Progenitor cell of endocrine pancreas (in vitro differentiated cells): ENCODE measurements at regions not wholly inside any gene's neighbourhood (a gene's known extent, or its start where the extent isn't known, plus 50 kb on each side); places are given as distances from the start of the nearest gene placed in this dataset.

ENCODE experiments used
- DNase-seq: peaks from one replicate; pipeline ENCODE4 v3.0.0; 2021; ENCODE audit warnings: low spot score; ENCODE audit not compliant: unreplicated experiment
- H3K27ac Mint-ChIP-seq: 2 replicates; pipeline ENCODE4 v1.8.0; 2021; ENCODE audit warnings: mild to moderate bottlenecking, moderate library complexity, mixed read lengths
- H3K27me3 Mint-ChIP-seq: 2 replicates; pipeline ENCODE4 v1.8.0; 2021; ENCODE audit warnings: mixed read lengths
- H3K36me3 Mint-ChIP-seq: 2 replicates; pipeline ENCODE4 v1.8.0; 2022; ENCODE audit warnings: mixed read lengths; ENCODE audit not compliant: insufficient read depth
- H3K4me1 Mint-ChIP-seq: 2 replicates; pipeline ENCODE4 v1.8.0; 2021; ENCODE audit warnings: low read depth, mixed read lengths
- H3K4me3 Mint-ChIP-seq: 2 replicates; pipeline ENCODE4 v1.8.0; 2021; ENCODE audit warnings: low read depth, mild to moderate bottlenecking, moderate library complexity, mixed read lengths
- H3K9me3 Mint-ChIP-seq: 2 replicates; pipeline ENCODE4 v1.8.0; 2021; ENCODE audit warnings: low read depth, mixed read lengths
- TF ChIP-seq, protein P1 (sequence below): fragments of 200-600 bp; sonication (generic); IDR thresholded peaks from one replicate; pipeline ENCODE4 v1.5.0; 2021; ENCODE audit warnings: antibody characterized with exemption, mild to moderate bottlenecking; ENCODE audit not compliant: unreplicated experiment

DNA sequence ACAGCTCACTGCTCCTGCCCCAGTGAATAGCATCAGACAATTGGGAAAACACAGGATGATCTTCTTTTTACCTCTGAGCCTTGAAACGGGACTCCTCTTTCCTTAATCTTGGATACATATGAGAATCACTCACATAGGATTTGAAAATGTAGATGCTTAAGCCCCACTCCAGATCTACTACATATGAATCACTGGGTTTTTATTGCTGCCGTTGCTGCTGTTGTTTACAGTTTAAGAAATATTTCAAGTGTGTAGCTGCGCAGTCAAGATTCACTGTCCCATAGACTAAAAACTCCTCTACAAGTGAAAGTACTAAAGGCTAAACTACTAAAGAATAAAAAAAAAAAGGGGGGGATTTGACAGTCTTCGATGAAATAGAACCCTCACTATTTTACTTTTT is 765.9 kb downstream of the NTRK3 start:
- H3K4me1 Mint-ChIP-seq, result peaks cover 2% of the 10 kb centered on the region
- H3K27me3 Mint-ChIP-seq, result peaks cover 18% of the 10 kb centered on the region
- TF ChIP-seq, protein P1, sequence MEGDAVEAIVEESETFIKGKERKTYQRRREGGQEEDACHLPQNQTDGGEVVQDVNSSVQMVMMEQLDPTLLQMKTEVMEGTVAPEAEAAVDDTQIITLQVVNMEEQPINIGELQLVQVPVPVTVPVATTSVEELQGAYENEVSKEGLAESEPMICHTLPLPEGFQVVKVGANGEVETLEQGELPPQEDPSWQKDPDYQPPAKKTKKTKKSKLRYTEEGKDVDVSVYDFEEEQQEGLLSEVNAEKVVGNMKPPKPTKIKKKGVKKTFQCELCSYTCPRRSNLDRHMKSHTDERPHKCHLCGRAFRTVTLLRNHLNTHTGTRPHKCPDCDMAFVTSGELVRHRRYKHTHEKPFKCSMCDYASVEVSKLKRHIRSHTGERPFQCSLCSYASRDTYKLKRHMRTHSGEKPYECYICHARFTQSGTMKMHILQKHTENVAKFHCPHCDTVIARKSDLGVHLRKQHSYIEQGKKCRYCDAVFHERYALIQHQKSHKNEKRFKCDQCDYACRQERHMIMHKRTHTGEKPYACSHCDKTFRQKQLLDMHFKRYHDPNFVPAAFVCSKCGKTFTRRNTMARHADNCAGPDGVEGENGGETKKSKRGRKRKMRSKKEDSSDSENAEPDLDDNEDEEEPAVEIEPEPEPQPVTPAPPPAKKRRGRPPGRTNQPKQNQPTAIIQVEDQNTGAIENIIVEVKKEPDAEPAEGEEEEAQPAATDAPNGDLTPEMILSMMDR, result no peak
- H3K27ac Mint-ChIP-seq, result no peak overlapping the region
- H3K4me3 Mint-ChIP-seq, result no peak overlapping the region
- H3K36me3 Mint-ChIP-seq, result no peaks in the 10 kb centered on the region
- no peak for DNase-seq
- peaks cover 5% of the 10 kb centered on the region for H3K9me3 Mint-ChIP-seq

DNA sequence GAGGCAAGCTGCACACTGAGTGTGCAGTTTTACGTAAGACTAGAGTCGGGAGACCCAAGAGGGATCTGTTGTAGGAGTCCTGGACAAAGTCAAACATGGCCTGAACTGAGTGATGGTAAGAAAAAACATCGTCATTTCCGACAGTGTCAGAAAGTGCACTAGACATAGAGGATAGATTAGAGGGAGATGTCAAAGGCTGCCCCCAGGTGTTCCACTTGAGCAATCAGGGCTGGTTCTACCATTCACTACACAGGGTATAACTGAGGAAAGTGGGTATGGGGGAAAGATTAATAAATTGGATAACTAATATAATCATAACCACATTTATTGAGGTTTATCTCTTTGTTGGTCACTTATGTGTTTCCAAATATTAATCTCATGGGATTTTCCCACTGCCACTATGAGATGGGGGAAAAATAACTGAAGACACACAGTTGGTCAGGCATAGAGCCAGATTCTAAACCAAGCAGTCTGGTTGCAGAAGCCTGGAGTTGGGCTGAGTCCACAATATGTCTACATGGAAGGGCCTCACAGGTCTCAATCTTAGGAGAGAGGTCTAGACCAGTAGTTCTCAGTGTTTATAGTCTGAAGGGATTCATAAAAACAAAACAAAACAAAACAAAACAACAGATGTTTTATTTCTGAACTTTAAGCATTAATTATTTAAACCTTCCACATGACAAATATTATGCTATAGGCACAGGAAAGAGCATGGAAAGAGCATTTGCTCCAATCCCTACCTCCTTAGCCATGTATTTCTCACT is 766.5 kb downstream of the NTRK3 start:
- Mint-ChIP-seq H3K27me3 (peaks cover 18% of the 10 kb centered on the region), H3K36me3 (no peaks in the 10 kb centered on the region)
- TF ChIP-seq, protein P1, result no peak

DNA sequence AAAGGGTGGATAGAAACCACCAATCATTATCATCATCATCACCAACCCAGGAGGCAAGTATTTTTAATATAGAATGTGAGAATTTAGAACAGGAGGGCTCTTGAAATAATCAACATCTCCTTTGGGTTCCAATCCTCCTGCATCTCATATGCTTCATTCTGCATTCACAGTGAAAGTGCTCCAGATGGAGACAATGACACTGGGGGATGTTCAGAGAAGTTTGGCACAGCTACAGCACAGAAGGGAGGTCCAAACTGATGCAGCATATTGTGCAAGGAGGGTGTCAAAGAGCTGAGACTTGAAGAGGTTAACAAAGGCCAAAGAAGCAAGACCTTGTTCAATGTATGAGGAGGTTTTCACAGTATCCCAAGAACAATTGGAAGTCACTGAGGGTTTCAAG is 767.1 kb downstream of the NTRK3 start:
- Mint-ChIP-seq H3K27ac (no peak overlapping the region), H3K4me3 (no peak overlapping the region), H3K36me3 (no peaks in the 10 kb centered on the region), H3K27me3 (peaks cover 18% of the 10 kb centered on the region), H3K9me3 (no peaks in the 10 kb centered on the region), H3K4me1 (no peaks in the 10 kb centered on the region)
- TF ChIP-seq, protein P1, result no peak
- DNase-seq, result no peak

More for the DNA sequence above, 766.5 kb downstream of the NTRK3 start:
- Mint-ChIP-seq H3K9me3 (peaks cover 2% of the 10 kb centered on the region), H3K4me3 (no peak overlapping the region), H3K4me1 (no peaks in the 10 kb centered on the region), H3K27ac (no peak overlapping the region)
- DNase-seq, result no peak

DNA sequence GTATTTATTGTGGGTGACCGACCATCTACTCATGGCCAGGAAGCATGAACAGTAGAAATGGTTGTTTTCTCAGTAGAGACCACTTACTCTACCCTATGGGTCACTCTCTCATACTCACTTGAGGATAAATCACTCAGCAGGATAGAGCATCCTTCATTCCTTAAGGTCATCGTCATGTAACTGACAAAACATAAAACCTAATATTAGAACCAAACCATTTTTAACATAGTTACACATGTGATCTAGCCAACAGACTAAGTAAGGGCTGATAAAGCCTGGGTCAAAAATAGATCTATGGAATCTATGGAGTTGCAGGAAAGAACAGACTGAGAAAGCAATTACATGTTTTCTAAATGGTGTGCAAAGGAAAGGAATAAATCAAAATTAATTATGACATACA is 769.1 kb downstream of the NTRK3 start:
- Mint-ChIP-seq H3K9me3 (no peaks in the 10 kb centered on the region), H3K4me3 (no peak overlapping the region), H3K4me1 (no peaks in the 10 kb centered on the region), H3K36me3 (no peaks in the 10 kb centered on the region), H3K27me3 (peaks cover 21% of the 10 kb centered on the region), H3K27ac (no peak overlapping the region)
- TF ChIP-seq, protein P1, result no peak
- no peak for DNase-seq

DNA sequence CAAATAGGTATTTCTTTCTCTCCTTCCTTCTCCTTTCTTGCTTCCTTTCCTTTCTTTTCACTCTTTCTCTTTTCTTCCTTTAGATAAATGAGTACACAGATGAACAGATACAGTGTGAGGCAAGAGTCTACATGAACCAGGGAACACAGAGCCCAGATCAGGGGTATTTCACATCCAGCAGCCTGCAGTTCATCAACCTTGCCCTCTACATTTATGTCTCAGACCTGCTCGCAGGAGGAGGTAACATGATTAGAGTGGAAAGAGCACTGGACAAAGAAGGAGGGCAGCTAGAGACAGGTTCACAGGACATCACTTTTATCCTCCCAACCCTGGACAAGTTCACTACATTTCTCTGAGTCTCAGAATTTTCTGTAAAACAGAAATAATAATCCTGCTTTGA is 773.1 kb downstream of the NTRK3 start:
- Mint-ChIP-seq H3K27ac (no peak overlapping the region), H3K36me3 (no peaks in the 10 kb centered on the region), H3K4me3 (no peak overlapping the region), H3K27me3 (peaks cover 11% of the 10 kb centered on the region), H3K4me1 (peaks cover under 1% of the 10 kb centered on the region), H3K9me3 (no peaks in the 10 kb centered on the region)
- DNase-seq, result no peak
- TF ChIP-seq, protein P1, result no peak
